ENCODE measurements at regions not wholly inside any gene's neighbourhood (a gene's known extent, or its start where the extent isn't known, plus 50 kb on each side); places are given as distances from the start of the nearest gene placed in this dataset.
A peak's percentile ranks its signal among the peaks of the same experiment; 100 is the strongest.
"Not testable (repeated sequence)": the region's sequence is repeated elsewhere in the genome, so short reads cannot be mapped to it uniquely, and the experiment has no call there.

- DNase-seq (ENCODE audit: low read depth, low spot score) = no peak
These were observed 274.5 kb downstream of the ALDH8A1 start for GRCh38 chr6:134675110-134676054.

- DNase-seq (ENCODE audit: low read depth, low spot score) = no peak
These were observed 275.3 kb downstream of the ALDH8A1 start for GRCh38 chr6:134674562-134674961.

- no peak for DNase-seq (ENCODE audit: low read depth, low spot score)
These were observed 280.4 kb downstream of the ALDH8A1 start for GRCh38 chr6:134669485-134669884.

GRCh38 chr6:134667111-134667510 is 282.8 kb downstream of the ALDH8A1 start:
- DNase-seq (ENCODE audit: low read depth, low spot score) = no peak

- DNase-seq (ENCODE audit: low read depth, low spot score) = no peak
These were observed 283.8 kb downstream of the ALDH8A1 start for GRCh38 chr6:134666125-134666524.

GRCh38 chr6:134665029-134665723 is 284.7 kb downstream of the ALDH8A1 start:
- no peak for DNase-seq (ENCODE audit: low read depth, low spot score)

- no peak for DNase-seq (ENCODE audit: low read depth, low spot score)
These were observed 285.9 kb downstream of the ALDH8A1 start for GRCh38 chr6:134663800-134664535.

GRCh38 chr6:134663356-134663755 is 286.5 kb downstream of the ALDH8A1 start:
- DNase-seq (ENCODE audit: low read depth, low spot score) = no peak

GRCh38 chr6:134662077-134662700 is 287.7 kb downstream of the ALDH8A1 start:
- no peak for DNase-seq (ENCODE audit: low read depth, low spot score)

- DNase-seq (ENCODE audit: low read depth, low spot score) = not testable (repeated sequence)
These were observed 290.0 kb downstream of the ALDH8A1 start for GRCh38 chr6:134659885-134660284.

GRCh38 chr6:134658596-134658995 is 291.3 kb downstream of the ALDH8A1 start:
- DNase-seq (ENCODE audit: low read depth, low spot score) = no peak

GRCh38 chr6:134657751-134658527 is 292.0 kb downstream of the ALDH8A1 start:
- no peak for DNase-seq (ENCODE audit: low read depth, low spot score)

GRCh38 chr6:134657343-134657742 is 292.6 kb downstream of the ALDH8A1 start:
- DNase-seq (ENCODE audit: low read depth, low spot score) = no peak

GRCh38 chr6:134654751-134655150 is 295.1 kb downstream of the ALDH8A1 start:
- DNase-seq (ENCODE audit: low read depth, low spot score) = no peak

- DNase-seq (ENCODE audit: low read depth, low spot score) = no peak
These were observed 298.4 kb downstream of the ALDH8A1 start for GRCh38 chr6:134651519-134651918.

- no peak for DNase-seq (ENCODE audit: low read depth, low spot score)
These were observed 302.0 kb downstream of the ALDH8A1 start for GRCh38 chr6:134647861-134648260.

- DNase-seq (ENCODE audit: low read depth, low spot score) = no peak
These were observed 307.1 kb downstream of the ALDH8A1 start for GRCh38 chr6:134642819-134643218.

- DNase-seq (ENCODE audit: low read depth, low spot score) = no peak
These were observed 307.6 kb downstream of the ALDH8A1 start for GRCh38 chr6:134642279-134642678.

- peak; percentile 61 for DNase-seq (ENCODE audit: low read depth, low spot score)
These were observed 308.9 kb downstream of the ALDH8A1 start for GRCh38 chr6:134640975-134641429.

GRCh38 chr6:134640229-134640628 is 309.7 kb downstream of the ALDH8A1 start:
- no peak for DNase-seq (ENCODE audit: low read depth, low spot score)
